Esophagus (tissue), 2 donors: ENCODE measurements at regions not wholly inside any gene's neighbourhood (a gene's known extent, or its start where the extent isn't known, plus 50 kb on each side); places are given as distances from the start of the nearest gene placed in this dataset.

Experiments used
- H3K27ac ChIP-seq, 2 donors: one replicate each; pipeline ENCODE4 v1.5.1; 2013; ENCODE audit warnings: low read depth in 2 of 2, mild to moderate bottlenecking in 2 of 2, inconsistent platforms in 1 of 2, low read length in 1 of 2, moderate library complexity in 1 of 2
- H3K27me3 ChIP-seq, 2 donors: one replicate each; pipeline ENCODE4 v1.6.1; 2013; ENCODE audit warnings: low read length in 2 of 2, control low read depth in 1 of 2, mild to moderate bottlenecking in 1 of 2; ENCODE audit not compliant: insufficient read depth in 2 of 2, control insufficient read depth in 1 of 2
- H3K36me3 ChIP-seq, 2 donors: one replicate each; pipeline ENCODE4 v1.6.1; 2013; ENCODE audit warnings: low read length in 1 of 2; ENCODE audit not compliant: control insufficient read depth in 2 of 2, insufficient read depth in 2 of 2
- H3K4me1 ChIP-seq, 2 donors: one replicate each; pipeline ENCODE4 v1.6.1; 2013; ENCODE audit warnings: low read length in 1 of 2; ENCODE audit not compliant: control insufficient read depth in 2 of 2, insufficient read depth in 2 of 2
- H3K4me3 ChIP-seq, 2 donors: one replicate each; pipeline ENCODE4 v1.5.1; 2013; ENCODE audit warnings: low read length in 2 of 2, mild to moderate bottlenecking in 2 of 2, low read depth in 1 of 2, moderate library complexity in 1 of 2
- H3K9me3 ChIP-seq, 2 donors: one replicate each; pipeline ENCODE4 v1.6.1; 2013; ENCODE audit warnings: mild to moderate bottlenecking in 2 of 2, low read depth in 1 of 2, low read length in 1 of 2, moderate library complexity in 1 of 2; ENCODE audit not compliant: control insufficient read depth in 2 of 2, insufficient read depth in 1 of 2
- WGBS, 2 donors: extraction: QIAGEN DNeasy Blood & Tissue Kit; methylation state at CpG; one replicate each; pipeline ENCODE4 v1.1.7; 2013; 5-methylcytosine and 5-hydroxymethylcytosine counted together
- donor health status: healthy with polysubstance abuse.
- donor health status: Bipolar disorder and iron deficiency.

DNA sequence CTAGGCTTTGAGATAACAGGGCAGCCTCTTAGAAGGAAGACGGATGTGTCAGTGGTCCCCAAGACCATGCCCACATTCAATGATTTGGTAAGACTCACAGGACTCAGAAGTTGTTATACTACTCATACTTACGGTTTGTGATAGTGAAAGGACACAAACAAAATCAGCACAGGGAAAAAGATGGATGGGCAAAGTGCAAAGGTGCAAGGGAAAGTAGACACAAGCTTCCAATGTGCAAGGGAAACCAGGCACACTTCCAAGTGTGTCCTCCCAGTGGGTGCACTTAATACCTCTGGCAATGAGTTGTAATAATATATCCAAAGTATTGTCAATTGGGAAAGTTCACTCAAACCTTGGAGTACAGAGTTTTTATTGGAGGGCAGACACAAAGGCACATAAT, 53.8 kb upstream of the VCX start:
- no peak overlapping the region for H3K27ac ChIP-seq
- no peaks in the 10 kb centered on the region for H3K9me3 ChIP-seq
- H3K4me1 ChIP-seq = no peaks in the 10 kb centered on the region
- no peak overlapping the region for H3K4me3 ChIP-seq
- no peaks in the 10 kb centered on the region for H3K36me3 ChIP-seq
- H3K27me3 ChIP-seq = no peaks in the 10 kb centered on the region
- WGBS, 2 donors = 78% methylated on average over 2 of the region's 2 CpGs

DNA sequence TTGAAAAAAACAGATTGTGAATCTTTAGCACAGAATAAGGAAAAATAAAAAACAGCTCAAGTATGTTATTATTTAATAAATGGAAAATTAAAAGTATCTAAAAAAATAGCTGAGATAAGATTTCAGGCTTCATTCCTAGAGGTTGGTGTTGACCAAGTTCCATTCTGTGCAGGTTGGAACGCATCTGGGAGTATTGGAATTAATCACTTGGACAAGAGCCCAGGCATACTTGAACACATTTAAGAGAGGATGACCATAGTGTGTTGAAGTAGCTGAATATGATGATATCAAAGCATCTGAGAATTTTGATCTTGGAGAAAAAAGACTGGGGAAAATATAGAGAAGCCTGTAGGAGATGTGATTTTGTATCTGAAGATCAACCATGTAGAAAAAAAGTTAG, 54.6 kb upstream of the VCX start:
- Histone ChIP-seq H3K4me1 (no peaks in the 10 kb centered on the region), H3K9me3 (no peaks in the 10 kb centered on the region), H3K36me3 (no peaks in the 10 kb centered on the region), H3K27me3 (no peaks in the 10 kb centered on the region), H3K27ac (no peak overlapping the region), H3K4me3 (no peak overlapping the region)
- WGBS, 2 donors = 28 to 63% methylated on average over 1 of the region's 1 CpG

DNA sequence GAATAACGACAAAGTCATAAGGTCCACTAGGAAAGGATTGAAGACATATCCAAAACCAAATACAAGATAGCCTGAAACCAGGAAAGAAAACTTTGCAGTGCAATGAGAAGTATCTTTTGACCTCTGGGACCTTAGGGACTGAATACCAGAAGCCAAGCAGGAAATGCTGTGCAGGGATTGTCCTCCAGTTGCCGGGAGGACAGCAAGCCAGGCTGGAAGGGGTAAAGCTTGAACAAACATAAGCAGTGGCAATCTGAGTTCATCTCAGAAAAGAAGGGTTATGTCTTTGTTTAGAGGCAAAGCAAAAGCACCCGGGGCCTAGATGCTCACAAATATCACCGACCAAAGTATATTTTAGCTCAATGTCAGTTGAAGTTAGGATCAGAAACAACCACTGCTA, 55.3 kb upstream of the VCX start:
- Histone ChIP-seq H3K27me3 (no peaks in the 10 kb centered on the region), H3K9me3 (no peaks in the 10 kb centered on the region), H3K27ac (no peak overlapping the region), H3K4me3 (no peak overlapping the region), H3K4me1 (no peaks in the 10 kb centered on the region), H3K36me3 (no peaks in the 10 kb centered on the region)
- 24 to 32% methylated on average over 4 of the region's 4 CpGs for WGBS, 2 donors

DNA sequence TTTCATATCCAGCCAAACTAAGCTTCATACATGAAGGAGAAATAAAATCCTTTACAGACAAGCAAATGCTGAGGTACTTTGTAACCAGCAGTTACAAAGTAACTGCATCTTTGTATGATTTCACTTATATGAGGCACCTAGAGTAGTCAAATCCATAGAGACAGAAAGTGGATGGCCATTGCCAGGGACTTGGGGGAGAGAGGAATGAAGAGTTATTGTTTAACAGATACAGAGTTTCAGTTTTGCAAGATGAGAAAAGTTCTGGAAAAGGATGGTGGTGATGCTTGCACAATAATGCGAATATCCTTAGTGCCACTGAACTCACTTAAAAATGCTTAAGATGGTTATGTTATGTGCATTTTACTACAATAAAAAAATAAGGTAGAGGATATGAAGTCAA, 58.4 kb upstream of the VCX start:
- Histone ChIP-seq H3K9me3 (no peaks in the 10 kb centered on the region), H3K27me3 (no peaks in the 10 kb centered on the region), H3K36me3 (no peaks in the 10 kb centered on the region), H3K27ac (no peak overlapping the region), H3K4me3 (no peak overlapping the region), H3K4me1 (no peaks in the 10 kb centered on the region)
- WGBS, 2 donors = 97% methylated on average over 1 of the region's 1 CpG

DNA sequence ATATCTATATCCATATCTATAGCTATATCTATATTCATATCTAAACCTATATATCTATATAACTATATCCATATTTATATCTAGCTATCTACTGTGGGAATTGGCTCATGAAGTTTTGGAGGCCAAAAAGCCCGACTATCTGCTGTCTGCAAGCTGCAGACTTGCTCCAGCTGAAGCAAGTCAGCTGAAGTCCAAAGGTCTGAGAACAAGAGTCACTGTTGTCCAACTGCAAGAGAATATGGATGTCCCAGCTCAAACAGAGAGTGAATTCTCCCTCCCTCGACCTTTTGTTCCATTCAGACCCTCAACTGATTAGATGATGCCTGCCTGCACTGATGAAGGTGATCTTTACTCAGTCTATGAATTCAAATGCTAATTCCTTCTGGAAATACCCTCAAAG, 63.3 kb upstream of the VCX start:
- no peak overlapping the region for H3K27ac ChIP-seq
- no peaks in the 10 kb centered on the region for H3K9me3 ChIP-seq
- H3K4me1 ChIP-seq = no peaks in the 10 kb centered on the region
- H3K27me3 ChIP-seq = no peaks in the 10 kb centered on the region
- 40 to 53% methylated on average over 2 of the region's 2 CpGs for WGBS, 2 donors
- no peak overlapping the region for H3K4me3 ChIP-seq
- no peaks in the 10 kb centered on the region for H3K36me3 ChIP-seq

DNA sequence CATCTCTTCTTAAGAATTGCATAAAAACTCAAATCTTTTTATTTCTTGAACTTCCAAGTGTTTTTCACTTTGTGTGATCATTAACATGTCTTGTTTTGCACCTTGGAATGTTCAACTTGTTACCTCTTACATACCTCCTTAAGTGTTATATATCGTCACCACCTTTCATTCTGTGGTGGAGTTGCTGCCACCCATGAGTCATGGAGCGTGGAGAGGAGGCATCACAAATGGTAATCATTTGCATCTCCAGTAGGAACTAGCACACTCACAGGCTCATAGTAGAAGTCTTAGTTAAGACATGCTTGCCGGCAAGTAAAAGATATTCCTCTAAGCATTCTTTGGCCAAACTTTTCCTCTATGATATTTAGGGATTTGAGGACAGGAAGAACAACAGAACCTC, 67.0 kb upstream of the VCX start:
- H3K27me3 ChIP-seq = no peaks in the 10 kb centered on the region
- WGBS, 2 donors = 80 to 84% methylated on average over 3 of the region's 3 CpGs
- H3K36me3 ChIP-seq = no peaks in the 10 kb centered on the region
- H3K27ac ChIP-seq = no peak overlapping the region
- H3K4me3 ChIP-seq = no peak overlapping the region
- H3K9me3 ChIP-seq = no peaks in the 10 kb centered on the region
- H3K4me1 ChIP-seq = no peaks in the 10 kb centered on the region

DNA sequence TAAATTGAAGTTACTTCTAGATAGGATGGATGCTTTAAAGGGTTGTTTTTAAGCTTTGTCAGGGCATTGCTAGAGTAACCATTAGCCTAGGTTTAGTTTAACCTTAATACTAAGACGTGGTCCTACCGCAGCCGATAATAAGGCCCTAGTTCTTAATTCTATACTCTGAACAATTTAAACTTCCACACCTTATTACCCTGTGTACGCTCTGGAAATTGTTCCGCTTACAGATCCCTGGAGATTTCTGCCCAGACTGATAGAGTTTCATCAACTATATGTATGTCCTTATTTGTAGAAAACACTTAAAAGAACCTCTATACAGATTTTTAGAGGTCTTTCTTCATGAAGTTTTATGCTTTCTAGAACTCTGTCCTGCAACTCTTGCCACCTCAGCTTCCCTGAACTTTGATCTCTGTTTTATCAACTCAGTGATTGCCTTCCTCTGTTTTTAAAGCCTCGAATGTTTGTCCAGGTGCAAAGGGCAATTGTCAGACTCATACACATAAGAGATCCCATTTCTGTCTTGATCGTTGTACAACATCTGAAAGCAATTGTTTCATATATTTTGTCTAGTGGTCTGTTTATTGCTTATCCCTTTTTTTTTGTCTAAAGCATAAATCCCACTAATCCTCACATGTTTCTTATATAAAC, 71.1 kb upstream of the VCX start:
- Histone ChIP-seq H3K4me1 (no peaks in the 10 kb centered on the region), H3K4me3 (no peak overlapping the region), H3K27ac (no peak overlapping the region), H3K36me3 (no peaks in the 10 kb centered on the region), H3K27me3 (no peaks in the 10 kb centered on the region), H3K9me3 (no peaks in the 10 kb centered on the region)
- WGBS, 2 donors = 37 to 57% methylated on average over 7 of the region's 7 CpGs

DNA sequence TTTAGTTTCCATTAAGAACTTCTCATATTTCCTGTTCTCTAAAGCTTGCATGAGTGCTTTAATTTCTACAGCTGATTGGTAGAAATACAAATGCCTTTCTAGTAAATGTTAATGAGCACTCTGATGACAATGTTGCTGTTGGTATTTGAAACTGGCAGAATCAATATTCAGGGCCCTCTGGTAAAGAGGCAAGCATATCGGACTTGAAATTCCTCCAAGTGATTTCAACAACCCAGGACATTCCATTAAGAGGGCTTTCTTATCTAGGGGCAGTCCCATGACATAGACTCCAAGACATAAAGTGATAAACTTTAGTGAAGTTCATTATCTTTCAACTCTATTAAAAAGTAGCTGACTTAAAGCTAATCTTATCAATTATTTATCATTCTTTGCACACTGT, 83.1 kb upstream of the VCX start:
- Histone ChIP-seq H3K27ac (no peak overlapping the region), H3K27me3 (no peaks in the 10 kb centered on the region), H3K4me3 (no peak overlapping the region), H3K36me3 (no peaks in the 10 kb centered on the region), H3K9me3 (no peaks in the 10 kb centered on the region), H3K4me1 (no peaks in the 10 kb centered on the region)
- 38 to 58% methylated on average over 1 of the region's 1 CpG for WGBS, 2 donors

DNA sequence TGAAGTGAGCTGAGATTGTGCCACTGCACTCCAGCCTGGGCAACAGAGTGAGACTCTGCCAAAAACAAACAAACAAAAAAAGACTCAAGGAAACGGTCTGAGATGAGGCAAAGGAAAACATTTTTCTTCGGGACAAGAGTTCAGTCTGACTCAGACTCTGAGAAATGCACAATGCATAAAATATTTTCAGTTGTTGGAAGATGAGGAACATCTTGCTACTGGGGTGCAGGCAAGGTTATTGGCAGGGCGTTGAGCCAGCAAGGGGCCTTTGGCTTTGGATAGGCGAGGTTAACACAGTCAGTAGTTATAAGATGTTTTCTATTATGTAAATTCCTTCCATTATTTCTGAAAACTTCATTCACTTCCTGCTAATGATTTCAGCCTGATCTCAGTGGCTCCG, 96.1 kb upstream of the VCX start:
- Histone ChIP-seq H3K27ac (no peak overlapping the region), H3K9me3 (no peaks in the 10 kb centered on the region), H3K27me3 (no peaks in the 10 kb centered on the region), H3K4me1 (no peaks in the 10 kb centered on the region), H3K4me3 (no peak overlapping the region), H3K36me3 (no peaks in the 10 kb centered on the region)
- 44 to 49% methylated on average over 5 of the region's 5 CpGs for WGBS, 2 donors

DNA sequence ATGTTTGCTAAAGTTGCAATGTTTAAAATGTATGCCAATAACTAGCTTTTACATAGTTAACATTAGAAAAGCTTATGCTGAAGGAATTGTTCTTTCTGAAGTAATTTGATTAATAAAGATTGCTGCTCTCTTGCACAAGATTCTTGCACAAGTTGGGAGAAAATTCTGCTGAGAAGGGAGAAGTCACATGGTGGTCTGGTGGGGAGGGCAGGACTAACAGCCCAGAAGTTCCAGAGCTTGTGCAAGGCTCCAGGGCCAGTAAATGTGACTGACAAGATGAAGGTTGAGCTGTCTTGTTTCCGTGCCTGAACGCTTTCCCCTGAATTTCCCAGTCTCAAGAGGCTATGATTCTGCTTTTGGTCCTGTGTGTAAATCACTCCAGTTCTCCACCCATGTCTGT, 112.9 kb upstream of the VCX start:
- H3K36me3 ChIP-seq = no peaks in the 10 kb centered on the region
- 65 to 88% methylated on average over 2 of the region's 2 CpGs for whole genome bisulfite sequencing, 2 donors
- no peaks in the 10 kb centered on the region for H3K27me3 ChIP-seq
- no peaks in the 10 kb centered on the region for H3K9me3 ChIP-seq
- H3K4me3 ChIP-seq = no peak overlapping the region
- H3K4me1 ChIP-seq = no peaks in the 10 kb centered on the region
- H3K27ac ChIP-seq = no peak overlapping the region
